GM23338 (cell line): ENCODE measurements at regions not wholly inside any gene's neighbourhood (a gene's known extent, or its start where the extent isn't known, plus 50 kb on each side); places are given as distances from the start of the nearest gene placed in this dataset.

ENCODE experiments used
- CREB1 ChIP-seq: fragments of 250-450 bp; sonication (Bioruptor Pico); IDR thresholded peaks from 2 replicates; pipeline ENCODE4 v1.5.0; 2020; ENCODE audit warnings: low read depth, mild to moderate bottlenecking, moderate library complexity
- EZH2 ChIP-seq: fragments of 200-600 bp; sonication (generic); IDR thresholded peaks from one replicate; pipeline ENCODE4 v1.8.0; 2017; ENCODE audit warnings: antibody characterized with exemption, mild to moderate bottlenecking, low read depth; ENCODE audit not compliant: unreplicated experiment
- EZH2phosphoT487 ChIP-seq: fragments of 200-600 bp; sonication (generic); IDR thresholded peaks from one replicate; pipeline ENCODE4 v1.8.1; 2018; ENCODE audit warnings: antibody characterized with exemption; ENCODE audit not compliant: unreplicated experiment
- JUNB ChIP-seq: IDR thresholded peaks from one replicate; pipeline ENCODE4 v1.6.1; 2016; ENCODE audit warnings: antibody characterized with exemption; ENCODE audit not compliant: unreplicated experiment
- NANOG ChIP-seq: IDR thresholded peaks from 2 replicates; pipeline ENCODE4 v1.6.1; 2016; ENCODE audit warnings: antibody characterized with exemption, borderline replicate concordance
- POLR2AphosphoS5 ChIP-seq: IDR thresholded peaks from 2 replicates; pipeline ENCODE4 v1.6.1; 2016; ENCODE audit warnings: antibody characterized with exemption, low read depth
- STAT1 ChIP-seq: IDR thresholded peaks from one replicate; pipeline ENCODE4 v1.6.1; 2016; ENCODE audit warnings: antibody characterized with exemption; ENCODE audit not compliant: unreplicated experiment
- ZNF331 ChIP-seq: fragments of 250-450 bp; sonication (Bioruptor Pico); IDR thresholded peaks from 2 replicates; pipeline ENCODE4 v1.5.0; 2020; ENCODE audit warnings: low read depth, mild to moderate bottlenecking, moderate library complexity
- TF ChIP-seq, protein P1 (sequence below), 2 experiments: fragments of 200-600 bp in 1 of 2; sonication (generic) in 1 of 2; conservative IDR thresholded peaks; 2 replicates each; pipeline versions ENCODE4 v1.5.1 to v1.6.1; 2016 to 2017; ENCODE audit warnings: antibody characterized with exemption in 2 of 2, low read depth in 2 of 2, mild to moderate bottlenecking in 2 of 2, moderate library complexity in 1 of 2
- TF ChIP-seq, protein P2 (sequence below): IDR thresholded peaks from 2 replicates; pipeline ENCODE4 v1.6.1; 2016; ENCODE audit warnings: antibody characterized with exemption
- TF ChIP-seq, protein P3 (sequence below): IDR thresholded peaks from one replicate; pipeline ENCODE4 v1.6.1; 2018; ENCODE audit warnings: antibody characterized with exemption; ENCODE audit not compliant: unreplicated experiment

DNA sequence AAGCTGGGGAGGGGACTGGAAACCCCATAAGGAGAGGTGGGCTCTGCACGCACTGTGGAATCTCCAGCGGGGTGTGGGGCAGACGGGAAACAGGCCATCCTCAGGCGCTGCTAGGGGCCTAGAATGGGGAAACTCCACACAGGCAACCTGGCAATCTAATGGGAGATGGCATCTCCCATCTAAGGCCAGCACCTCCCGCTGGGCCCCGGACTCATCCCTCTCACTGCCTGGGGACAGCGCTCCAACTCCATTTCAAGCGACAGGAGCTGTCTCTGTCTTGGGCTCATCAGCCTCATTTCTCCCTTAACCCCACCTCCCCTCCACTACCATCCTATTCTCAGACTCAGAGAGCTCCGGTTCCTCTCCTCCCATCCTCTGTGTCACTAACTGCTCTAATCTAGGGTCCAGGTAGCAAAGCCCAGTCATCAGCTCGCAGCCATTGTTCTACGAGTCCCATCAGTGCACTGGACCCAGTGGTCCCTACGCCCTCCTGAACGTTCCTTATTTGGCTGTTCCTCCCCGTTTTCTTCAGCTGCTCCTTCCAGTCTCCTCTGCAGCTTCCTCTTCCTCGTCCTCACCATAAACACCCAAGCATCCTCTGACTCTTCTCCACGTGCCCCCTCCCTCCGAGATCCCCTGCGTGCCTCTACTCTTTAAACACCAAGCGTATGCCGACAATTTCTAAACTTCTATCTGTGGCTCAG is 93.4 kb upstream of the CASZ1 start:
- TF ChIP-seq, protein P1, sequence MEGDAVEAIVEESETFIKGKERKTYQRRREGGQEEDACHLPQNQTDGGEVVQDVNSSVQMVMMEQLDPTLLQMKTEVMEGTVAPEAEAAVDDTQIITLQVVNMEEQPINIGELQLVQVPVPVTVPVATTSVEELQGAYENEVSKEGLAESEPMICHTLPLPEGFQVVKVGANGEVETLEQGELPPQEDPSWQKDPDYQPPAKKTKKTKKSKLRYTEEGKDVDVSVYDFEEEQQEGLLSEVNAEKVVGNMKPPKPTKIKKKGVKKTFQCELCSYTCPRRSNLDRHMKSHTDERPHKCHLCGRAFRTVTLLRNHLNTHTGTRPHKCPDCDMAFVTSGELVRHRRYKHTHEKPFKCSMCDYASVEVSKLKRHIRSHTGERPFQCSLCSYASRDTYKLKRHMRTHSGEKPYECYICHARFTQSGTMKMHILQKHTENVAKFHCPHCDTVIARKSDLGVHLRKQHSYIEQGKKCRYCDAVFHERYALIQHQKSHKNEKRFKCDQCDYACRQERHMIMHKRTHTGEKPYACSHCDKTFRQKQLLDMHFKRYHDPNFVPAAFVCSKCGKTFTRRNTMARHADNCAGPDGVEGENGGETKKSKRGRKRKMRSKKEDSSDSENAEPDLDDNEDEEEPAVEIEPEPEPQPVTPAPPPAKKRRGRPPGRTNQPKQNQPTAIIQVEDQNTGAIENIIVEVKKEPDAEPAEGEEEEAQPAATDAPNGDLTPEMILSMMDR (conservative IDR thresholded peaks at IDR 0.05; ENCODE audit: low read depth in 2 of 2), result no peak
- TF ChIP-seq EZH2 (no peak), EZH2phosphoT487 (no peak), POLR2AphosphoS5 (no peak), CREB1 (no peak), JUNB (no peak), NANOG (no peak), STAT1 (no peak), ZNF331 (no peak)
- TF ChIP-seq, protein P2, sequence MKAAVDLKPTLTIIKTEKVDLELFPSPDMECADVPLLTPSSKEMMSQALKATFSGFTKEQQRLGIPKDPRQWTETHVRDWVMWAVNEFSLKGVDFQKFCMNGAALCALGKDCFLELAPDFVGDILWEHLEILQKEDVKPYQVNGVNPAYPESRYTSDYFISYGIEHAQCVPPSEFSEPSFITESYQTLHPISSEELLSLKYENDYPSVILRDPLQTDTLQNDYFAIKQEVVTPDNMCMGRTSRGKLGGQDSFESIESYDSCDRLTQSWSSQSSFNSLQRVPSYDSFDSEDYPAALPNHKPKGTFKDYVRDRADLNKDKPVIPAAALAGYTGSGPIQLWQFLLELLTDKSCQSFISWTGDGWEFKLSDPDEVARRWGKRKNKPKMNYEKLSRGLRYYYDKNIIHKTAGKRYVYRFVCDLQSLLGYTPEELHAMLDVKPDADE, result no peak
- TF ChIP-seq, protein P3, sequence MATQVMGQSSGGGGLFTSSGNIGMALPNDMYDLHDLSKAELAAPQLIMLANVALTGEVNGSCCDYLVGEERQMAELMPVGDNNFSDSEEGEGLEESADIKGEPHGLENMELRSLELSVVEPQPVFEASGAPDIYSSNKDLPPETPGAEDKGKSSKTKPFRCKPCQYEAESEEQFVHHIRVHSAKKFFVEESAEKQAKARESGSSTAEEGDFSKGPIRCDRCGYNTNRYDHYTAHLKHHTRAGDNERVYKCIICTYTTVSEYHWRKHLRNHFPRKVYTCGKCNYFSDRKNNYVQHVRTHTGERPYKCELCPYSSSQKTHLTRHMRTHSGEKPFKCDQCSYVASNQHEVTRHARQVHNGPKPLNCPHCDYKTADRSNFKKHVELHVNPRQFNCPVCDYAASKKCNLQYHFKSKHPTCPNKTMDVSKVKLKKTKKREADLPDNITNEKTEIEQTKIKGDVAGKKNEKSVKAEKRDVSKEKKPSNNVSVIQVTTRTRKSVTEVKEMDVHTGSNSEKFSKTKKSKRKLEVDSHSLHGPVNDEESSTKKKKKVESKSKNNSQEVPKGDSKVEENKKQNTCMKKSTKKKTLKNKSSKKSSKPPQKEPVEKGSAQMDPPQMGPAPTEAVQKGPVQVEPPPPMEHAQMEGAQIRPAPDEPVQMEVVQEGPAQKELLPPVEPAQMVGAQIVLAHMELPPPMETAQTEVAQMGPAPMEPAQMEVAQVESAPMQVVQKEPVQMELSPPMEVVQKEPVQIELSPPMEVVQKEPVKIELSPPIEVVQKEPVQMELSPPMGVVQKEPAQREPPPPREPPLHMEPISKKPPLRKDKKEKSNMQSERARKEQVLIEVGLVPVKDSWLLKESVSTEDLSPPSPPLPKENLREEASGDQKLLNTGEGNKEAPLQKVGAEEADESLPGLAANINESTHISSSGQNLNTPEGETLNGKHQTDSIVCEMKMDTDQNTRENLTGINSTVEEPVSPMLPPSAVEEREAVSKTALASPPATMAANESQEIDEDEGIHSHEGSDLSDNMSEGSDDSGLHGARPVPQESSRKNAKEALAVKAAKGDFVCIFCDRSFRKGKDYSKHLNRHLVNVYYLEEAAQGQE, result no peak
